PC-9 (cell line): ENCODE measurements at regions not wholly inside any gene's neighbourhood (a gene's known extent, or its start where the extent isn't known, plus 50 kb on each side); places are given as distances from the start of the nearest gene placed in this dataset.

Experiments
- EZH2 ChIP-seq: fragments of 200-600 bp; sonication (generic); IDR thresholded peaks from 2 replicates; pipeline ENCODE4 v1.8.0; 2017; ENCODE audit warnings: antibody characterized with exemption, low read depth
- TF ChIP-seq, protein P1 (sequence below): fragments of 200-600 bp; sonication (generic); conservative IDR thresholded peaks from 2 replicates; pipeline ENCODE4 v1.6.1; 2017; ENCODE audit warnings: mixed run types, antibody characterized with exemption, mild to moderate bottlenecking, moderate library complexity

GRCh38 chr17:34757611-34758010 is 178.2 kb downstream of the TMEM132E start:
- TF ChIP-seq, protein P1, sequence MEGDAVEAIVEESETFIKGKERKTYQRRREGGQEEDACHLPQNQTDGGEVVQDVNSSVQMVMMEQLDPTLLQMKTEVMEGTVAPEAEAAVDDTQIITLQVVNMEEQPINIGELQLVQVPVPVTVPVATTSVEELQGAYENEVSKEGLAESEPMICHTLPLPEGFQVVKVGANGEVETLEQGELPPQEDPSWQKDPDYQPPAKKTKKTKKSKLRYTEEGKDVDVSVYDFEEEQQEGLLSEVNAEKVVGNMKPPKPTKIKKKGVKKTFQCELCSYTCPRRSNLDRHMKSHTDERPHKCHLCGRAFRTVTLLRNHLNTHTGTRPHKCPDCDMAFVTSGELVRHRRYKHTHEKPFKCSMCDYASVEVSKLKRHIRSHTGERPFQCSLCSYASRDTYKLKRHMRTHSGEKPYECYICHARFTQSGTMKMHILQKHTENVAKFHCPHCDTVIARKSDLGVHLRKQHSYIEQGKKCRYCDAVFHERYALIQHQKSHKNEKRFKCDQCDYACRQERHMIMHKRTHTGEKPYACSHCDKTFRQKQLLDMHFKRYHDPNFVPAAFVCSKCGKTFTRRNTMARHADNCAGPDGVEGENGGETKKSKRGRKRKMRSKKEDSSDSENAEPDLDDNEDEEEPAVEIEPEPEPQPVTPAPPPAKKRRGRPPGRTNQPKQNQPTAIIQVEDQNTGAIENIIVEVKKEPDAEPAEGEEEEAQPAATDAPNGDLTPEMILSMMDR: no peak
- TF ChIP-seq EZH2: no peak
